Activated CD8-positive, alpha-beta memory T cell treated with anti-CD3 and anti-CD28 coated beads, Interleukin-2, amount 10 ng/mL, durations not matched to agents 7 days and 5 days (primary cell): ENCODE measurements at regions not wholly inside any gene's neighbourhood (a gene's known extent, or its start where the extent isn't known, plus 50 kb on each side); places are given as distances from the start of the nearest gene placed in this dataset.

Experiments used
- ATAC-seq: fragments of 150-1000 bp; cut with Tn5 transposase; one replicate; pipeline ENCODE4 v1.10.0; 2021; ENCODE audit warnings: moderate library complexity
- CTCF ChIA-PET: fragments of 350-600 bp; sonication (Branson Sonifier 250); formaldehyde crosslinking; loops from one replicate; lab custom pipeline; 2021; ENCODE audit warnings: antibody characterized with exemption; lab: Charles Lee
- DNase-seq: peaks from one replicate; pipeline ENCODE4 v3.0.0-alpha.2; 2020
- H3K27ac Mint-ChIP-seq: one replicate; pipeline ENCODE4 v1.8.0; 2021; ENCODE audit warnings: mild to moderate bottlenecking, mixed read lengths
- H3K27me3 Mint-ChIP-seq: one replicate; pipeline ENCODE4 v1.8.0; 2021; ENCODE audit warnings: mixed read lengths
- H3K36me3 Mint-ChIP-seq: one replicate; pipeline ENCODE4 v1.8.0; 2021; ENCODE audit warnings: mild to moderate bottlenecking, mixed read lengths
- H3K4me1 Mint-ChIP-seq: one replicate; pipeline ENCODE4 v1.8.0; 2021; ENCODE audit warnings: mixed read lengths
- H3K4me3 Mint-ChIP-seq: one replicate; pipeline ENCODE4 v1.8.0; 2021; ENCODE audit warnings: mild to moderate bottlenecking, moderate library complexity, mixed read lengths
- H3K9me3 Mint-ChIP-seq: one replicate; pipeline ENCODE4 v1.8.0; 2022; ENCODE audit warnings: low read depth, mixed read lengths

DNA sequence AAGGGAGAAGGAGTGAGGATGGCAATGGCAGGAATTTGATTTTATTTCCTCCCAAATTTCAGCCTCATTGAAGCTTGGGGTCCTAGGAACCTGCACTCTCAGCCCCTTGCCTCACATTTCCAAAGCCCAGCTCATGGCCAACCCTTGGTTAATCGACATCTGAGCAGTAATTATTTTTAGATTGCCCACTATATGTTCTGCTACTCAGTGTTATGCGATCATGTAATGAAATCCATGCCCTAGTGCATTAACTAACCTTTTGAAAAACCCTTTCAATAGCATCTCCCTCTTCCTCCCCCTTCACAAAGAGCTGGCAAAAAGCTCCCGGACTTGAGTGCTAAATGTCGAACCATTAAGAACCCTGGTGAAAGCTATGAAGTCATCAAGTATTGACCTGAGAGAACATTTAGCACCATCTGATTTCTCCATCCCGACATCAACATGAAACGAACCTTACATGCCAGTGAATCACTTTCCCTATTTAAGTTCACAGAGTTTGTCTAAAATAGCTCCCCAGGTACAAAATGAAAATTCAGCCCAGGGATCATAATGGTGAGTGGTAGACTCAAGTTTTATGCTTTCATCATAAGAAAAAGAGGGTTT, 59.2 kb upstream of the RPS6KA3 start:
- H3K27ac Mint-ChIP-seq, result no peak overlapping the region
- H3K9me3 Mint-ChIP-seq, result no peaks in the 10 kb centered on the region
- DNase-seq (no peak), ATAC-seq (no peak)
- no peaks in the 10 kb centered on the region for H3K36me3 Mint-ChIP-seq
- peaks cover 11% of the 10 kb centered on the region for H3K4me1 Mint-ChIP-seq
- CTCF ChIA-PET, result no interaction called here
- peaks cover 3% of the 10 kb centered on the region for H3K27me3 Mint-ChIP-seq
- no peak overlapping the region for H3K4me3 Mint-ChIP-seq

DNA sequence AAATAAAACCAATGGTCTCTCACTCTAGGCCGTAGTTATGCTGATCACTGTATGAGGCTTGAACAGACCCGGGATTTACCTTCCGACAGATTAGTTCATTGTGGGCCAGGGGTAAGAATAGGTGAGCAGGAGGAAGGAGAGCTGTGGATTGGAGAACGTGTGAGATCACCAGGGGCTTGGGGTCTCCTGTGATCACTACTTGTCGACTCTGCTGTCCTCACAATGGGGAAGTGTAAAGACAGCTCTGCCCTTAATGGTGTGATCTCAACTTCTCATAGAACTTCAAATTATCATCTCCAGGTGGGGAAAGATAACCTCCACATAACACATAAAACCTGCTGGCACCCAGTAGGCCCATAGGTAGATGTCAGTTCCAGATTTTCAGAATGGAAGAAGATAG, 56.2 kb upstream of the RPS6KA3 start:
- Mint-ChIP-seq H3K36me3 (no peaks in the 10 kb centered on the region), H3K27ac (no peak overlapping the region), H3K4me3 (no peak overlapping the region), H3K4me1 (peaks cover 14% of the 10 kb centered on the region), H3K27me3 (peaks cover 7% of the 10 kb centered on the region), H3K9me3 (no peaks in the 10 kb centered on the region)
- DNase-seq, result no peak
- CTCF ChIA-PET, result no interaction called here
- no peak for ATAC-seq

DNA sequence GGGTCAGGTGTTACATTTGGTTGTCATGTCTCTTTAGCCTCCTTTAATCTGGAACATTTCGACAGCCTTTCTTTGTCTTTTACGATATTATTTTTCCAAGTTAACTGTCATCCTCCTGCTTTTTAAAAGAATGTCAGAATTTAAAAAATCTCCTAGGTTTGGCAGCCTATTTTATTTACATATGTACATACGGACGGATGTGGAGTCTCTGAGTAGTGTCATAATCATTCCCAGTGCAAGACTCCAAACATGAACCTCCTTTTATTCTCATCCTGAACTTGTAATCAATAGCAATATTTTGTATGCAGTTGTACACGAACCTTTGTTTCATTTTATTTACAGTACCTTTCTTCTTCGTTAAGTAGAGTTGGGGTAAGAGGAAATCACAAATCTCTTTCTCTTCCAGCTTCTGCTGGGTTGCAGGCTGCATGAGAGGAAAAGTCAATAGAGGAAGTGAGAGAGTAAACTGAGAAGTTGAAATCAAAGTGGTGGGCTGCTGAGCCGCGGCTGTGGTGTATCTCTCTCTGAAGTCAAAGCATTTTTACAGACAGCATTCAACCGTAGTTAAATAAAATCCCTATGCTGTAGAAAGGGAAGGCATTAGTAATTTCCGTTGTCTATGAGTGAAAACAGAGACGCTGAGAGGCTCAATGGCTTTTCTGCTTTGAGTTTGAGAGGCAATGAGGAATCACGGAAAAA, 53.9 kb upstream of the RPS6KA3 start:
- ATAC-seq (no peak), DNase-seq (no peak)
- CTCF ChIA-PET, result no interaction called here
- peaks cover 14% of the 10 kb centered on the region for H3K4me1 Mint-ChIP-seq
- peak overlapping the region; percentile 6 for H3K4me3 Mint-ChIP-seq
- H3K27me3 Mint-ChIP-seq, result peaks cover 7% of the 10 kb centered on the region
- no peak overlapping the region for H3K27ac Mint-ChIP-seq
- no peaks in the 10 kb centered on the region for H3K9me3 Mint-ChIP-seq
- no peaks in the 10 kb centered on the region for H3K36me3 Mint-ChIP-seq

DNA sequence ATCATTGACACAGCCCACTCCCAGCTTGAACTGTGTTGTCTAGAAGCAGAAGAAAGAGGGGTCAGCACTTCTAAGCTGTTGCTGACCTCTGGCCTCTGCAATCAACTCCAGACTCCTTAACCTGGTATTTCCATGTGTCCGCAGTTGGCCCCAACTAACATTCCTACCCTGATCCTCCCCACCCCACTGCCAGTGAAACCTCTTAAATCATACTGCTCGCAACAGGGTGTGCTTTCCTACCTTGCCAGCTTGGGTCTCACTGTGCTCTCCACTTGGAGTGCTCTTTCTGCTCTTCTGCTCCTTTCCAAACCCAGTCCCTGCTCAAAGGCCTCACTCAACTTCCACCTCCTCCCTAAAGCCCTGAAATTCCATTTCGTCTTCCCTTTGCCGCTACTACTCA, 52.3 kb upstream of the RPS6KA3 start:
- DNase-seq (no peak), ATAC-seq (no peak)
- H3K4me3 Mint-ChIP-seq, result no peak overlapping the region
- peaks cover 4% of the 10 kb centered on the region for H3K27me3 Mint-ChIP-seq
- no peak overlapping the region for H3K27ac Mint-ChIP-seq
- H3K36me3 Mint-ChIP-seq, result no peaks in the 10 kb centered on the region
- CTCF ChIA-PET, result no interaction called here
- no peaks in the 10 kb centered on the region for H3K9me3 Mint-ChIP-seq
- H3K4me1 Mint-ChIP-seq, result peaks cover 17% of the 10 kb centered on the region

DNA sequence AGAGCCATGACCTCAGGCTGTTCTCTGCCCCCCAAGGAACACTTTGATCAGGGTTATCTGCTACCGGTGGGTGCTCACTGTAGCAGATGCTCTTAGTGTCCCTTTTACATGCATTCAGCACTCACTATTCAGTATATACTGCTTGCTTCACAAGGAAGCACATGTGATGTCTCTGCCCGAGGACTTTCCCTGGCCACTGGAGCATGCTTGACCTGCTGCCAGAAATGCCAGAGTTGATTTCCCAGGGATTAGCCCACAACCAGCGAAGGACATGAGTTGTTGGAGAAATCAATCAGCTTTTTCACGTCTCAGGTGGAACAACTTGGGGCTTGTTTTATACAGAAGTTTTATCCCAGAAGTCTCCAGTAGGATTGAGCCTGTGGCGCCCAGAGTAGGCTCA, 51.2 kb upstream of the RPS6KA3 start:
- H3K27me3 Mint-ChIP-seq, result peaks cover 4% of the 10 kb centered on the region
- CTCF ChIA-PET, result no interaction called here
- H3K4me3 Mint-ChIP-seq, result no peak overlapping the region
- H3K9me3 Mint-ChIP-seq, result no peaks in the 10 kb centered on the region
- DNase-seq, result no peak
- peaks cover 17% of the 10 kb centered on the region for H3K4me1 Mint-ChIP-seq
- H3K36me3 Mint-ChIP-seq, result no peaks in the 10 kb centered on the region
- H3K27ac Mint-ChIP-seq, result no peak overlapping the region
- ATAC-seq, result no peak
